ENCODE measurements at regions not wholly inside any gene's neighbourhood (a gene's known extent, or its start where the extent isn't known, plus 50 kb on each side); places are given as distances from the start of the nearest gene placed in this dataset.

GRCh38 chr10:106500041-106500924, 664.2 kb downstream of the SORCS1 start:
- Histone ChIP-seq H3K36me3 (ENCODE audit: control insufficient read depth in 2 of 2, insufficient read depth in 2 of 2, low read length in 2 of 2) (no peaks in the 10 kb centered on the region), H3K9me3 (ENCODE audit: control insufficient read depth in 2 of 2, low read length in 2 of 2) (no peaks in the 10 kb centered on the region), H3K9ac (ENCODE audit: low read depth in 1 of 2, low read length in 2 of 2) (no peak overlapping the region), H3K4me1 (ENCODE audit: control insufficient read depth in 2 of 2, insufficient read depth in 2 of 2, low read length in 2 of 2) (no peaks in the 10 kb centered on the region), H3K4me3 (ENCODE audit: low read length in 2 of 2) (no peak overlapping the region), H3K27ac (ENCODE audit: low read depth in 2 of 2, low read length in 2 of 2) (no peak overlapping the region), H3K27me3 (ENCODE audit: control insufficient read depth in 2 of 2, insufficient read depth in 2 of 2, low read length in 2 of 2) (no peaks in the 10 kb centered on the region)

- no peak overlapping the region for H3K27ac ChIP-seq (ENCODE audit: low read depth in 2 of 2, low read length in 2 of 2)
- no peaks in the 10 kb centered on the region for H3K4me1 ChIP-seq (ENCODE audit: control insufficient read depth in 2 of 2, insufficient read depth in 2 of 2, low read length in 2 of 2)
- H3K9ac ChIP-seq (ENCODE audit: low read depth in 1 of 2, low read length in 2 of 2) = no peak overlapping the region
- no peaks in the 10 kb centered on the region for H3K36me3 ChIP-seq (ENCODE audit: control insufficient read depth in 2 of 2, insufficient read depth in 2 of 2, low read length in 2 of 2)
- no peak overlapping the region for H3K4me3 ChIP-seq (ENCODE audit: low read length in 2 of 2)
- no peaks in the 10 kb centered on the region for H3K27me3 ChIP-seq (ENCODE audit: control insufficient read depth in 2 of 2, insufficient read depth in 2 of 2, low read length in 2 of 2)
- no peaks in the 10 kb centered on the region for H3K9me3 ChIP-seq (ENCODE audit: control insufficient read depth in 2 of 2, low read length in 2 of 2)
Observed at GRCh38 chr10:106499448-106499847, 665.1 kb downstream of the SORCS1 start.

GRCh38 chr10:106498675-106499074, 665.8 kb downstream of the SORCS1 start:
- Histone ChIP-seq H3K27me3 (ENCODE audit: control insufficient read depth in 2 of 2, insufficient read depth in 2 of 2, low read length in 2 of 2) (no peaks in the 10 kb centered on the region), H3K27ac (ENCODE audit: low read depth in 2 of 2, low read length in 2 of 2) (no peak overlapping the region), H3K9ac (ENCODE audit: low read depth in 1 of 2, low read length in 2 of 2) (no peak overlapping the region), H3K36me3 (ENCODE audit: control insufficient read depth in 2 of 2, insufficient read depth in 2 of 2, low read length in 2 of 2) (no peaks in the 10 kb centered on the region), H3K9me3 (ENCODE audit: control insufficient read depth in 2 of 2, low read length in 2 of 2) (no peaks in the 10 kb centered on the region), H3K4me1 (ENCODE audit: control insufficient read depth in 2 of 2, insufficient read depth in 2 of 2, low read length in 2 of 2) (no peaks in the 10 kb centered on the region), H3K4me3 (ENCODE audit: low read length in 2 of 2) (no peak overlapping the region)

DNA sequence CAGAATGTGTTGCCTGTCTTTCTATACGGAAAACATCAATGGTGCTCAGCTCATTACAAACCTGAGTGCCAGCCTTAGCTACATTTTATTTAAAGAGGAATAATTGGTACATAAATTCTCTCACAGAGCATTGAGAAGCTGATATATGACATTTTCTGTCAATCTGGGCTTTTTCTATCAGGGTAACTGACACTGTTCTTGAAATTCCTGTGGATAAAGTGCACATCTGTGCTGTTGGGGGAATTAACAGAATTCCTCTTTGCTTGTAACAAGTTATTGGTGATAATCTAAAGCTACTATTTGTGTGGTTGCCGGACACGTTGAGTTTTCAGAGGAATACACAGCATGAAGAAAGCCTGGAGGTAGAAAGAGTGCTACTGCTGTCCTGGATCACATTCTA, 668.6 kb downstream of the SORCS1 start:
- Histone ChIP-seq H3K4me1 (ENCODE audit: control insufficient read depth in 2 of 2, insufficient read depth in 2 of 2, low read length in 2 of 2) (no peaks in the 10 kb centered on the region), H3K4me3 (ENCODE audit: low read length in 2 of 2) (no peak overlapping the region), H3K27ac (ENCODE audit: low read depth in 2 of 2, low read length in 2 of 2) (no peak overlapping the region), H3K36me3 (ENCODE audit: control insufficient read depth in 2 of 2, insufficient read depth in 2 of 2, low read length in 2 of 2) (no peaks in the 10 kb centered on the region), H3K27me3 (ENCODE audit: control insufficient read depth in 2 of 2, insufficient read depth in 2 of 2, low read length in 2 of 2) (no peaks in the 10 kb centered on the region), H3K9me3 (ENCODE audit: control insufficient read depth in 2 of 2, low read length in 2 of 2) (no peaks in the 10 kb centered on the region), H3K9ac (ENCODE audit: low read depth in 1 of 2, low read length in 2 of 2) (no peak overlapping the region)

- no peak overlapping the region for H3K27ac ChIP-seq (ENCODE audit: low read depth in 2 of 2, low read length in 2 of 2)
- no peak overlapping the region for H3K9ac ChIP-seq (ENCODE audit: low read depth in 1 of 2, low read length in 2 of 2)
- H3K9me3 ChIP-seq (ENCODE audit: control insufficient read depth in 2 of 2, low read length in 2 of 2) = no peaks in the 10 kb centered on the region
- H3K4me3 ChIP-seq (ENCODE audit: low read length in 2 of 2) = no peak overlapping the region
- H3K36me3 ChIP-seq (ENCODE audit: control insufficient read depth in 2 of 2, insufficient read depth in 2 of 2, low read length in 2 of 2) = no peaks in the 10 kb centered on the region
- H3K4me1 ChIP-seq (ENCODE audit: control insufficient read depth in 2 of 2, insufficient read depth in 2 of 2, low read length in 2 of 2) = no peaks in the 10 kb centered on the region
- no peaks in the 10 kb centered on the region for H3K27me3 ChIP-seq (ENCODE audit: control insufficient read depth in 2 of 2, insufficient read depth in 2 of 2, low read length in 2 of 2)
Observed at GRCh38 chr10:106493751-106494150, 670.8 kb downstream of the SORCS1 start.

DNA sequence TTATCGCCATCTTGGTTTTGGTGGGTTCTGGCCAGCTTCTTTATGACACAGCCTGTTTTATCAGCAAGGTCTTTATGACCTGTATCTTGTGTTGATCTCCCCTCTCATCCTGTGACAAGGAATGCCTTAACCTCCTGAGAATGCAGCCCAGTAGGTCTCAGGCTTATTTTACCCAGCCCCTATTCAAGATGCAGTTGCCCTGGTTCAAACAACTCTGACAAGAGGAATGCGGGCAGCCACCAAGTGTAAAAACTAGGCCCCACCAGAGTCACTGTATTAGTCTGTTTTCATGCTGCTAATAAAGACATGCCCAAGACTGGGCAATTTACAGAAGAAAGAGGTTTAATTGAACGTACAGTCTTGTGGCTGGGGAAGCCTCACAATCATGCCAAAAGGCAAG, 671.3 kb downstream of the SORCS1 start:
- Histone ChIP-seq H3K9ac (ENCODE audit: low read depth in 1 of 2, low read length in 2 of 2) (no peak overlapping the region), H3K9me3 (ENCODE audit: control insufficient read depth in 2 of 2, low read length in 2 of 2) (no peaks in the 10 kb centered on the region), H3K27ac (ENCODE audit: low read depth in 2 of 2, low read length in 2 of 2) (no peak overlapping the region), H3K4me1 (ENCODE audit: control insufficient read depth in 2 of 2, insufficient read depth in 2 of 2, low read length in 2 of 2) (no peaks in the 10 kb centered on the region), H3K4me3 (ENCODE audit: low read length in 2 of 2) (no peak overlapping the region), H3K27me3 (ENCODE audit: control insufficient read depth in 2 of 2, insufficient read depth in 2 of 2, low read length in 2 of 2) (no peaks in the 10 kb centered on the region), H3K36me3 (ENCODE audit: control insufficient read depth in 2 of 2, insufficient read depth in 2 of 2, low read length in 2 of 2) (no peaks in the 10 kb centered on the region)

DNA sequence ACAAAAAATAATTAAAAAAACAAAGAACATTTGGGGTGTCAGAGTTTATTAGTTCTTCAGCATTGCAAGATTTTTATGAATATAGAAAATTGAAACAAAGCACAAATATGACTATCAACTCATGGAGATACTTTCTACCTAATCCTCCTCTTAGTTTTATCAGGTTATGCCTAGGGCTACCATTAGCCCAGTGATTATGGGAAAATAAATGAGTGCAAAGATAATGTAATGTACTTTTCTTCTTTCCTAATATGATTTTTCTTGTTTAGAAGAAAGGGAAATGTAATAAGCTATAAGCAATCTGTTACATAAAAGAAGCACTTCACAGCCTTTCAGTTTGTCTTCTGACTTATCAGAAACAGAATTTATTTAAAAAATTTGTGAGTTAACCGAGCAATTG, 676.8 kb downstream of the SORCS1 start:
- Histone ChIP-seq H3K9me3 (ENCODE audit: control insufficient read depth in 2 of 2, low read length in 2 of 2) (no peaks in the 10 kb centered on the region), H3K9ac (ENCODE audit: low read depth in 1 of 2, low read length in 2 of 2) (no peak overlapping the region), H3K4me3 (ENCODE audit: low read length in 2 of 2) (no peak overlapping the region), H3K4me1 (ENCODE audit: control insufficient read depth in 2 of 2, insufficient read depth in 2 of 2, low read length in 2 of 2) (no peaks in the 10 kb centered on the region), H3K36me3 (ENCODE audit: control insufficient read depth in 2 of 2, insufficient read depth in 2 of 2, low read length in 2 of 2) (no peaks in the 10 kb centered on the region), H3K27ac (ENCODE audit: low read depth in 2 of 2, low read length in 2 of 2) (no peak overlapping the region), H3K27me3 (ENCODE audit: control insufficient read depth in 2 of 2, insufficient read depth in 2 of 2, low read length in 2 of 2) (no peaks in the 10 kb centered on the region)

- Histone ChIP-seq H3K27ac (ENCODE audit: low read depth in 2 of 2, low read length in 2 of 2) (no peak overlapping the region), H3K9ac (ENCODE audit: low read depth in 1 of 2, low read length in 2 of 2) (no peak overlapping the region), H3K4me1 (ENCODE audit: control insufficient read depth in 2 of 2, insufficient read depth in 2 of 2, low read length in 2 of 2) (no peaks in the 10 kb centered on the region), H3K9me3 (ENCODE audit: control insufficient read depth in 2 of 2, low read length in 2 of 2) (no peaks in the 10 kb centered on the region), H3K27me3 (ENCODE audit: control insufficient read depth in 2 of 2, insufficient read depth in 2 of 2, low read length in 2 of 2) (no peaks in the 10 kb centered on the region), H3K36me3 (ENCODE audit: control insufficient read depth in 2 of 2, insufficient read depth in 2 of 2, low read length in 2 of 2) (no peaks in the 10 kb centered on the region), H3K4me3 (ENCODE audit: low read length in 2 of 2) (no peak overlapping the region)
Observed at GRCh38 chr10:106481598-106482275, 682.8 kb downstream of the SORCS1 start.

- no peaks in the 10 kb centered on the region for H3K9me3 ChIP-seq (ENCODE audit: control insufficient read depth in 2 of 2, low read length in 2 of 2)
- no peak overlapping the region for H3K4me3 ChIP-seq (ENCODE audit: low read length in 2 of 2)
- no peaks in the 10 kb centered on the region for H3K4me1 ChIP-seq (ENCODE audit: control insufficient read depth in 2 of 2, insufficient read depth in 2 of 2, low read length in 2 of 2)
- no peaks in the 10 kb centered on the region for H3K36me3 ChIP-seq (ENCODE audit: control insufficient read depth in 2 of 2, insufficient read depth in 2 of 2, low read length in 2 of 2)
- no peak overlapping the region for H3K27ac ChIP-seq (ENCODE audit: low read depth in 2 of 2, low read length in 2 of 2)
- no peaks in the 10 kb centered on the region for H3K27me3 ChIP-seq (ENCODE audit: control insufficient read depth in 2 of 2, insufficient read depth in 2 of 2, low read length in 2 of 2)
- H3K9ac ChIP-seq (ENCODE audit: low read depth in 1 of 2, low read length in 2 of 2) = no peak overlapping the region
Observed at GRCh38 chr10:106479636-106480035, 684.9 kb downstream of the SORCS1 start.

- Histone ChIP-seq H3K27me3 (ENCODE audit: control insufficient read depth in 2 of 2, insufficient read depth in 2 of 2, low read length in 2 of 2) (no peaks in the 10 kb centered on the region), H3K9me3 (ENCODE audit: control insufficient read depth in 2 of 2, low read length in 2 of 2) (no peaks in the 10 kb centered on the region), H3K4me3 (ENCODE audit: low read length in 2 of 2) (no peak overlapping the region), H3K4me1 (ENCODE audit: control insufficient read depth in 2 of 2, insufficient read depth in 2 of 2, low read length in 2 of 2) (no peaks in the 10 kb centered on the region), H3K27ac (ENCODE audit: low read depth in 2 of 2, low read length in 2 of 2) (no peak overlapping the region), H3K36me3 (ENCODE audit: control insufficient read depth in 2 of 2, insufficient read depth in 2 of 2, low read length in 2 of 2) (no peaks in the 10 kb centered on the region), H3K9ac (ENCODE audit: low read depth in 1 of 2, low read length in 2 of 2) (no peak overlapping the region)
Observed at GRCh38 chr10:106474876-106475275, 689.6 kb downstream of the SORCS1 start.

Data from mucosa of rectum (tissue), 2 donors.